IMR-90 (cell line): ENCODE measurements at regions not wholly inside any gene's neighbourhood (a gene's known extent, or its start where the extent isn't known, plus 50 kb on each side); places are given as distances from the start of the nearest gene placed in this dataset.
A peak's percentile ranks its signal among the peaks of the same experiment; 100 is the strongest.

Experiments
- ATAC-seq: fragments of 200-7000 bp; cut with Tn5 transposase; 2 replicates; pipeline ENCODE4 v1.9.1; 2020; ENCODE audit warnings: low read depth, mild to moderate bottlenecking, moderate library complexity
- BruUV-seq: library from RNA; stranded (reverse); fragments of 400-500 nt; replicated peaks from 2 replicates; lab custom pipeline; 2021; lab: Mats Ljungman, UMichigan
- CTCF ChIA-PET: fragments of 300-600 bp; formaldehyde crosslinking; extraction: SDS; loops from one replicate; lab custom pipeline; 2021; ENCODE audit warnings: antibody characterized with exemption; lab: Yijun Ruan, JAX
- POLR2A ChIA-PET: fragments of 300-600 bp; sonication (Branson Sonifier 250); formaldehyde crosslinking; loops from one replicate; lab custom pipeline; 2022; ENCODE audit warnings: antibody characterized with exemption; ENCODE audit not compliant: unreplicated experiment; lab: Charles Lee
- DNase-seq: peaks from one replicate; pipeline ENCODE4 v3.0.0; 2013
- H2AFZ ChIP-seq: replicated peaks from 2 replicates; pipeline ENCODE3; 2013; ENCODE audit warnings: low read length, mild to moderate bottlenecking; ENCODE audit not compliant: poor library complexity
- H2AK5ac ChIP-seq: 2 replicates; pipeline ENCODE4 v1.6.1; 2013; ENCODE audit warnings: low read depth, low read length, inconsistent platforms
- H2AK9ac ChIP-seq: replicated peaks from 2 replicates; pipeline ENCODE3; 2013; ENCODE audit warnings: mild to moderate bottlenecking, low read depth, low read length, moderate library complexity; ENCODE audit not compliant: poor library complexity
- H2BK120ac ChIP-seq: 2 replicates; pipeline ENCODE4 v1.6.1; 2013; ENCODE audit warnings: low read depth, low read length, inconsistent platforms
- H2BK15ac ChIP-seq: 3 replicates; pipeline ENCODE4 v1.6.1; 2013; ENCODE audit warnings: low read depth, low read length, inconsistent platforms
- H2BK20ac ChIP-seq: 2 replicates; pipeline ENCODE4 v1.6.1; 2013; ENCODE audit warnings: low read depth, mild to moderate bottlenecking, inconsistent platforms, low read length, moderate library complexity
- H2BK5ac ChIP-seq: 2 replicates; pipeline ENCODE4 v1.6.1; 2013; ENCODE audit warnings: mild to moderate bottlenecking, low read depth, low read length, inconsistent platforms; ENCODE audit not compliant: poor library complexity, severe bottlenecking
- H3K14ac ChIP-seq: replicated peaks from 2 replicates; pipeline ENCODE4 v1.6.1; 2013; ENCODE audit warnings: low read depth, low read length, inconsistent platforms
- H3K18ac ChIP-seq: 2 replicates; pipeline ENCODE4 v1.6.1; 2013; ENCODE audit warnings: low read depth, low read length, control low read depth
- H3K23ac ChIP-seq: 2 replicates; pipeline ENCODE4 v1.6.1; 2013; ENCODE audit warnings: low read depth, low read length, inconsistent platforms
- H3K27ac ChIP-seq: 2 replicates; pipeline ENCODE4 v1.5.1; 2013; ENCODE audit warnings: mild to moderate bottlenecking, control low read depth, low read length; ENCODE audit not compliant: insufficient read depth
- H3K27me3 ChIP-seq: 2 replicates; pipeline ENCODE4 v1.6.1; 2013; ENCODE audit warnings: low read length; ENCODE audit not compliant: control insufficient read depth, insufficient read depth
- H3K36me3 ChIP-seq: 2 replicates; pipeline ENCODE4 v1.6.1; 2013; ENCODE audit warnings: low read length, mixed read lengths; ENCODE audit not compliant: control insufficient read depth, insufficient read depth
- H3K4ac ChIP-seq: 2 replicates; pipeline ENCODE4 v1.6.1; 2013; ENCODE audit warnings: low read depth, low read length, inconsistent platforms
- H3K4me1 ChIP-seq: 2 replicates; pipeline ENCODE4 v1.6.1; 2013; ENCODE audit warnings: low read length, mixed read lengths; ENCODE audit not compliant: control insufficient read depth, insufficient read depth
- H3K4me2 ChIP-seq: 2 replicates; pipeline ENCODE4 v1.6.1; 2013; ENCODE audit warnings: low read depth, mild to moderate bottlenecking, control low read depth, low read length, moderate library complexity
- H3K4me3 ChIP-seq: 2 replicates; pipeline ENCODE4 v1.5.1; 2013; ENCODE audit warnings: low read depth, mild to moderate bottlenecking, control low read depth, low read length, moderate library complexity; ENCODE audit not compliant: insufficient read depth
- H3K56ac ChIP-seq: 2 replicates; pipeline ENCODE4 v1.6.1; 2013; ENCODE audit warnings: low read length, inconsistent platforms; ENCODE audit not compliant: insufficient read depth; ENCODE audit errors: extremely low read depth
- H3K79me1 ChIP-seq, 2 experiments: 2 replicates each; pipeline ENCODE4 v1.6.1; 2013; ENCODE audit warnings: low read length in 2 of 2, inconsistent platforms in 1 of 2, low read depth in 1 of 2
- H3K9ac ChIP-seq: 2 replicates; pipeline ENCODE4 v1.6.1; 2013; ENCODE audit warnings: low read depth, low read length, control low read depth
- H3K9me1 ChIP-seq: 2 replicates; pipeline ENCODE4 v1.6.1; 2013; ENCODE audit warnings: low read length, inconsistent platforms; ENCODE audit not compliant: insufficient read depth
- H3K9me3 ChIP-seq: 2 replicates; pipeline ENCODE4 v1.6.1; 2013; ENCODE audit warnings: low read length; ENCODE audit not compliant: control insufficient read depth, insufficient read depth
- H4K20me1 ChIP-seq: 2 replicates; pipeline ENCODE4 v1.6.1; 2013; ENCODE audit warnings: low read length, inconsistent platforms; ENCODE audit not compliant: insufficient read depth
- H4K5ac ChIP-seq: 2 replicates; pipeline ENCODE4 v1.6.1; 2013; ENCODE audit warnings: mild to moderate bottlenecking, low read depth, low read length, control low read depth
- H4K8ac ChIP-seq, 2 experiments: 2 replicates each; pipeline ENCODE4 v1.6.1; 2013; ENCODE audit warnings: low read depth in 2 of 2, low read length in 2 of 2, control low read depth in 1 of 2, inconsistent platforms in 1 of 2
- H4K91ac ChIP-seq: 2 replicates; pipeline ENCODE4 v1.6.1; 2013; ENCODE audit warnings: low read depth, low read length, inconsistent platforms; ENCODE audit not compliant: insufficient read depth
- BHLHE40 ChIP-seq: fragments of 150-350 bp; IDR thresholded peaks from 2 replicates; pipeline ENCODE4 v1.6.1; 2016; ENCODE audit warnings: mild to moderate bottlenecking, low read depth, low read length
- CEBPB ChIP-seq: IDR thresholded peaks from 2 replicates; pipeline ENCODE4 v1.6.1; 2012; ENCODE audit warnings: low read depth, low read length, improper control_type of control experiment
- CHD1 ChIP-seq: IDR thresholded peaks from 2 replicates; pipeline ENCODE4 v1.6.1; 2012; ENCODE audit warnings: low read depth, low read length, improper control_type of control experiment
- FOS ChIP-seq: fragments of 150-350 bp; IDR thresholded peaks from 2 replicates; pipeline ENCODE4 v1.6.1; 2016; ENCODE audit warnings: low read depth, low read length
- MAFK ChIP-seq: IDR thresholded peaks from 2 replicates; pipeline ENCODE4 v1.6.1; 2012; ENCODE audit warnings: low read depth, low read length, improper control_type of control experiment
- MAZ ChIP-seq: IDR thresholded peaks from 2 replicates; pipeline ENCODE4 v1.6.1; 2012; ENCODE audit warnings: low read depth, mild to moderate bottlenecking, low read length, improper control_type of control experiment, moderate library complexity, borderline replicate concordance
- MXI1 ChIP-seq: IDR thresholded peaks from 2 replicates; pipeline ENCODE4 v1.6.1; 2012; ENCODE audit warnings: low read depth, mild to moderate bottlenecking, low read length, moderate library complexity, borderline replicate concordance
- NFE2L2 ChIP-seq: fragments of 150-350 bp; IDR thresholded peaks from 2 replicates; pipeline ENCODE4 v1.6.1; 2016; ENCODE audit warnings: low read depth, mild to moderate bottlenecking, low read length
- POLR2A ChIP-seq: IDR thresholded peaks from 2 replicates; pipeline ENCODE4 v1.6.1; 2012; ENCODE audit warnings: mild to moderate bottlenecking, low read depth, low read length
- RAD21 ChIP-seq: IDR thresholded peaks from 2 replicates; pipeline ENCODE4 v1.6.1; 2012; ENCODE audit warnings: low read length, improper control_type of control experiment
- RCOR1 ChIP-seq: IDR thresholded peaks from 2 replicates; pipeline ENCODE4 v1.6.1; 2012; ENCODE audit warnings: mild to moderate bottlenecking, low read length, improper control_type of control experiment; ENCODE audit not compliant: insufficient replicate concordance
- RFX5 ChIP-seq: IDR thresholded peaks from 2 replicates; pipeline ENCODE4 v1.8.0; 2012; ENCODE audit warnings: low read depth, mild to moderate bottlenecking, low read length, moderate library complexity
- SMC3 ChIP-seq: fragments of 150-350 bp; IDR thresholded peaks from 2 replicates; pipeline ENCODE4 v1.6.1; 2016; ENCODE audit warnings: low read depth, mild to moderate bottlenecking, antibody characterized with exemption, low read length, moderate library complexity
- dilution Hi-C: fragments of 300-500 bp; cut with HindIII; formaldehyde crosslinking; loops from one replicate; pipeline ENCODE4 v1.14.3; 2018; ENCODE audit warnings: low sequenced_read_pairs; ENCODE audit not compliant: unreplicated experiment
- in situ Hi-C: fragments of 300-500 bp; cut with MboI; formaldehyde crosslinking; loops from 3 replicates; pipeline ENCODE4 v1.14.3; 2019; ENCODE audit warnings: low sequenced_read_pairs, inconsistent platforms, mixed read lengths
- intact Hi-C: fragments of 100-400 bp; cut with micrococcal nuclease; formaldehyde crosslinking; loops from 2 replicates; pipeline ENCODE4 v1.10.0; 2022
- TF ChIP-seq, protein P1 (sequence below): conservative IDR thresholded peaks from 2 replicates; pipeline ENCODE4 v1.5.1; 2012; ENCODE audit warnings: mild to moderate bottlenecking, low read depth, low read length, improper control_type of control experiment
- TF ChIP-seq, protein P2 (sequence below): fragments of 150-350 bp; IDR thresholded peaks from 2 replicates; pipeline ENCODE4 v1.6.1; 2016; ENCODE audit warnings: low read depth, mild to moderate bottlenecking, low read length, moderate library complexity, borderline replicate concordance
- TF ChIP-seq, protein P3 (sequence below): fragments of 150-350 bp; IDR thresholded peaks from 2 replicates; pipeline ENCODE4 v1.6.1; 2017; ENCODE audit warnings: mild to moderate bottlenecking, antibody characterized with exemption, low read length, low read depth

DNA sequence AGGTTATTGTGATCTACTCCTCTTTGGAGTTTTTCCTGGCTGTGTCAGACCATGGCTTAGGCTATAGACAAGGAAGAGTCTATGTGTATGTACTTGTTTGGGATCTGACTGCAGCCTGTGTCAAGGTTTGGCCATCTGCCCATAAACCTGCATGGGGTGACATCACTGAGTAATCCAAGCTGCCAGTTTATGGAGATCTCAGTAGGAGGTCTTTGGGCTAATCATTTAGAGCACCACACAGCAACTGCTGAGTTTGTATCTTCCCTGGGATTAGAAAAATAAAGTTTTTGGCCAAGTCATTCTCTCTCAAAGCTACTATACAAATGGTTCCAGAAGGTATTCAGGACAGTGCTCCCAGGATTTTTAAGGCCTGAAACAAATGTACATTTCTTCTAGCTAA lies 65.5 kb upstream of the HSPB3 start:
- Histone ChIP-seq H3K18ac (no peak overlapping the region), H4K20me1 (no peaks in the 10 kb centered on the region), H3K27ac (no peak overlapping the region), H3K4ac (no peak overlapping the region), H3K14ac (no peak overlapping the region), H3K56ac (no peak overlapping the region), H3K9me1 (no peaks in the 10 kb centered on the region), H3K23ac (no peak overlapping the region), H3K4me2 (no peak overlapping the region), H2BK5ac (no peak overlapping the region), H3K79me1 (no peaks in the 10 kb centered on the region), H3K9ac (no peak overlapping the region), H2BK15ac (no peak overlapping the region), H4K8ac (no peak overlapping the region), H2AFZ (no peak overlapping the region), H2AK9ac (no peak overlapping the region), H3K4me3 (no peak overlapping the region), H2BK20ac (no peak overlapping the region), H2BK120ac (no peak overlapping the region), H3K9me3 (no peaks in the 10 kb centered on the region), H4K5ac (no peak overlapping the region), H3K4me1 (no peaks in the 10 kb centered on the region; the same call in 1 of the 2 replicates), H4K91ac (no peak overlapping the region), H3K27me3 (peaks cover 5% of the 10 kb centered on the region), H3K36me3 (no peaks in the 10 kb centered on the region), H2AK5ac (no peak overlapping the region)
- peak; percentile 82 for ATAC-seq
- in situ Hi-C loops (no loop called here), intact Hi-C loops (no loop called here), dilution Hi-C loops (no loop called here)
- TF ChIP-seq, protein P1, sequence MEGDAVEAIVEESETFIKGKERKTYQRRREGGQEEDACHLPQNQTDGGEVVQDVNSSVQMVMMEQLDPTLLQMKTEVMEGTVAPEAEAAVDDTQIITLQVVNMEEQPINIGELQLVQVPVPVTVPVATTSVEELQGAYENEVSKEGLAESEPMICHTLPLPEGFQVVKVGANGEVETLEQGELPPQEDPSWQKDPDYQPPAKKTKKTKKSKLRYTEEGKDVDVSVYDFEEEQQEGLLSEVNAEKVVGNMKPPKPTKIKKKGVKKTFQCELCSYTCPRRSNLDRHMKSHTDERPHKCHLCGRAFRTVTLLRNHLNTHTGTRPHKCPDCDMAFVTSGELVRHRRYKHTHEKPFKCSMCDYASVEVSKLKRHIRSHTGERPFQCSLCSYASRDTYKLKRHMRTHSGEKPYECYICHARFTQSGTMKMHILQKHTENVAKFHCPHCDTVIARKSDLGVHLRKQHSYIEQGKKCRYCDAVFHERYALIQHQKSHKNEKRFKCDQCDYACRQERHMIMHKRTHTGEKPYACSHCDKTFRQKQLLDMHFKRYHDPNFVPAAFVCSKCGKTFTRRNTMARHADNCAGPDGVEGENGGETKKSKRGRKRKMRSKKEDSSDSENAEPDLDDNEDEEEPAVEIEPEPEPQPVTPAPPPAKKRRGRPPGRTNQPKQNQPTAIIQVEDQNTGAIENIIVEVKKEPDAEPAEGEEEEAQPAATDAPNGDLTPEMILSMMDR = no peak
- no peak for TF ChIP-seq RFX5
- no peak for TF ChIP-seq POLR2A
- no peak for TF ChIP-seq RCOR1
- TF ChIP-seq, protein P2, sequence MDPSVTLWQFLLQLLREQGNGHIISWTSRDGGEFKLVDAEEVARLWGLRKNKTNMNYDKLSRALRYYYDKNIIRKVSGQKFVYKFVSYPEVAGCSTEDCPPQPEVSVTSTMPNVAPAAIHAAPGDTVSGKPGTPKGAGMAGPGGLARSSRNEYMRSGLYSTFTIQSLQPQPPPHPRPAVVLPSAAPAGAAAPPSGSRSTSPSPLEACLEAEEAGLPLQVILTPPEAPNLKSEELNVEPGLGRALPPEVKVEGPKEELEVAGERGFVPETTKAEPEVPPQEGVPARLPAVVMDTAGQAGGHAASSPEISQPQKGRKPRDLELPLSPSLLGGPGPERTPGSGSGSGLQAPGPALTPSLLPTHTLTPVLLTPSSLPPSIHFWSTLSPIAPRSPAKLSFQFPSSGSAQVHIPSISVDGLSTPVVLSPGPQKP = no peak
- TF ChIP-seq MAFK = no peak
- TF ChIP-seq RAD21 = no peak
- TF ChIP-seq, protein P3, sequence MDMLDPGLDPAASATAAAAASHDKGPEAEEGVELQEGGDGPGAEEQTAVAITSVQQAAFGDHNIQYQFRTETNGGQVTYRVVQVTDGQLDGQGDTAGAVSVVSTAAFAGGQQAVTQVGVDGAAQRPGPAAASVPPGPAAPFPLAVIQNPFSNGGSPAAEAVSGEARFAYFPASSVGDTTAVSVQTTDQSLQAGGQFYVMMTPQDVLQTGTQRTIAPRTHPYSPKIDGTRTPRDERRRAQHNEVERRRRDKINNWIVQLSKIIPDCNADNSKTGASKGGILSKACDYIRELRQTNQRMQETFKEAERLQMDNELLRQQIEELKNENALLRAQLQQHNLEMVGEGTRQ = no peak
- TF ChIP-seq CHD1 = no peak
- no peak for TF ChIP-seq CEBPB
- TF ChIP-seq MAZ = no peak
- no peak for TF ChIP-seq NFE2L2
- no peak for TF ChIP-seq SMC3
- no peak for TF ChIP-seq BHLHE40
- no peak for TF ChIP-seq FOS
- TF ChIP-seq MXI1 = no peak
- ChIA-PET POLR2A (no interaction called here), CTCF (no interaction called here)
- DNase-seq = peak; percentile 97
- no TSS peak for BruUV-seq
